ENCODE measurements at regions not wholly inside any gene's neighbourhood (a gene's known extent, or its start where the extent isn't known, plus 50 kb on each side); places are given as distances from the start of the nearest gene placed in this dataset.

- Histone ChIP-seq H2BK120ac (replicated peaks; ENCODE audit: low read depth, low read length) (no peak overlapping the region), H3K23me2 (ENCODE audit: low read depth, low read length) (no peaks in the 10 kb centered on the region), H3K27me3 (replicated peaks in 1 of 4; ENCODE audit: control insufficient read depth in 3 of 4, extremely low read depth in 1 of 4, insufficient read depth in 3 of 4, low read length in 3 of 4) (no peaks in the 10 kb centered on the region), H3K23ac (ENCODE audit: insufficient read length) (no peak overlapping the region), H4K20me1 (replicated peaks in 1 of 2; ENCODE audit: control insufficient read depth in 1 of 2, insufficient read depth in 2 of 2, low read length in 2 of 2) (no peaks in the 10 kb centered on the region), H2BK12ac (ENCODE audit: low read depth, low read length) (no peak overlapping the region), H3K4ac (replicated peaks; ENCODE audit: insufficient read length, low read depth, low read length) (no peak overlapping the region), H2BK20ac (ENCODE audit: low read length) (no peak overlapping the region), H3K56ac (replicated peaks; ENCODE audit: insufficient read length, low read depth, low read length) (no peak overlapping the region), H2AK5ac (ENCODE audit: low read depth, low read length) (no peak overlapping the region), H3K27ac (ENCODE audit: low read depth, low read length) (no peak overlapping the region), H4K8ac (ENCODE audit: extremely low read depth, insufficient read depth, low read length) (no peak overlapping the region), H3K14ac (ENCODE audit: insufficient read length) (no peak overlapping the region), H2AFZ (ENCODE audit: low read length) (peak overlapping the region; percentile 70; the same call in 1 of the 2 replicates), H3K4me2 (ENCODE audit: insufficient read depth in 1 of 2, low read depth in 2 of 2, low read length in 2 of 2) (no peak overlapping the region), H3K79me1 (ENCODE audit: low read depth, low read length) (no peaks in the 10 kb centered on the region), H4K5ac (ENCODE audit: insufficient read length, low read depth, low read length) (no peak overlapping the region), H3K36me3 (ENCODE audit: control insufficient read depth in 2 of 4, insufficient read depth in 4 of 4, low read length in 3 of 4) (no peaks in the 10 kb centered on the region), H3K9me3 (ENCODE audit: insufficient read depth in 2 of 2, low read depth in 1 of 2, low read length in 1 of 2) (no peaks in the 10 kb centered on the region), H2BK5ac (ENCODE audit: low read depth, low read length) (no peak overlapping the region), H3K79me2 (ENCODE audit: control insufficient read depth in 1 of 2, insufficient read depth in 2 of 2, low read length in 2 of 2) (no peaks in the 10 kb centered on the region), H3K4me3 (ENCODE audit: extremely low read depth in 1 of 4, insufficient read depth in 2 of 4, low read depth in 3 of 4, low read length in 4 of 4) (no peak overlapping the region), H2BK15ac (ENCODE audit: low read length) (no peak overlapping the region), H3K18ac (ENCODE audit: extremely low read depth, low read length) (no peak overlapping the region), H4K91ac (replicated peaks; ENCODE audit: insufficient read length, low read length) (no peak overlapping the region), H3K4me1 (replicated peaks in 1 of 4; ENCODE audit: control insufficient read depth in 3 of 4, insufficient read depth in 4 of 4, low read length in 3 of 4) (no peaks in the 10 kb centered on the region; a peak in 1 of 7 replicates), H3K9ac (replicated peaks in 1 of 4; ENCODE audit: extremely low read depth in 1 of 4, low read depth in 3 of 4, low read length in 3 of 4) (no peak overlapping the region)
- CTCF ChIA-PET (ENCODE audit: partially characterized antibody) = interaction anchor here (0.6 to 1.9 kb wide), 6 partner anchors 15 to 298 kb away, joined by 3 to 6 read pairs (median 4); no protein-coding TSS in a partner anchor
- DNase-seq (ENCODE audit: low read depth in 1 of 2, low spot score in 2 of 2) (peak; percentile 13 to 48), FAIRE-seq (peak; percentile 94)
- WGBS, 2 experiments (ENCODE audit: extremely low coverage in 1 of 2, insufficient coverage in 1 of 2, insufficient read length in 1 of 2, insufficient replicate concordance in 2 of 2, low coverage in 1 of 2, low lambda C conversion rate in 2 of 2, missing lambda C conversion rate in 1 of 2) = 58% methylated on average over 3 of the region's 3 CpGs; no CpG with 5 or more reads in 1 of the 2 experiments
- POLR2A ChIA-PET (ENCODE audit: partially characterized antibody) = no interaction called here
- TF ChIP-seq USF2 (IDR thresholded peaks at IDR 0.05; ENCODE audit: low read length) (no peak), CHD1 (IDR thresholded peaks at IDR 0.05; ENCODE audit: low read depth, low read length) (no peak), BACH1 (IDR thresholded peaks at IDR 0.05; ENCODE audit: low read length) (no peak), SIX5 (IDR thresholded peaks at IDR 0.05; ENCODE audit: low read depth, low read length) (no peak), RAD21 (IDR thresholded peaks at IDR 0.05 in 1 of 2, conservative IDR thresholded peaks at IDR 0.05 in 1 of 2; ENCODE audit: low read depth in 2 of 2, low read length in 2 of 2) (peak; percentile 73 to 74), E2F6 (IDR thresholded peaks at IDR 0.05) (no peak), MAFK (IDR thresholded peaks at IDR 0.05; ENCODE audit: low read depth, low read length) (no peak), CTCF (IDR thresholded peaks at IDR 0.05; ENCODE audit: control extremely low read depth in 1 of 3, insufficient read depth in 1 of 3, low read depth in 1 of 3, low read length in 3 of 3) (peak; percentile 41 to 74 (median 65)), EGR1 (IDR thresholded peaks at IDR 0.05; ENCODE audit: borderline replicate concordance, low read depth, low read length) (no peak)
Observed at GRCh38 chr11:80727315-80727714, 1286.5 kb upstream of the TENM4 start.

Data from H1 (cell line).